IPS-18a (cell line): ENCODE measurements at regions not wholly inside any gene's neighbourhood (a gene's known extent, or its start where the extent isn't known, plus 50 kb on each side); places are given as distances from the start of the nearest gene placed in this dataset.
"Not testable (repeated sequence)": the region's sequence is repeated elsewhere in the genome, so short reads cannot be mapped to it uniquely, and the experiment has no call there.

Experiments used
- H3K27ac ChIP-seq: one replicate; pipeline ENCODE4 v1.5.1; 2013; ENCODE audit warnings: low read length
- H3K27me3 ChIP-seq: one replicate; pipeline ENCODE4 v1.6.1; 2013; ENCODE audit warnings: mild to moderate bottlenecking, low read length; ENCODE audit not compliant: control insufficient read depth, insufficient read depth
- H3K36me3 ChIP-seq: one replicate; pipeline ENCODE4 v1.6.1; 2013; ENCODE audit warnings: low read depth, low read length; ENCODE audit not compliant: control insufficient read depth
- H3K4me1 ChIP-seq: one replicate; pipeline ENCODE4 v1.6.1; 2013; ENCODE audit warnings: low read depth, low read length; ENCODE audit not compliant: control insufficient read depth
- H3K4me3 ChIP-seq: one replicate; pipeline ENCODE4 v1.5.1; 2013; ENCODE audit warnings: low read length
- H3K9ac ChIP-seq: one replicate; pipeline ENCODE4 v1.6.1; 2013; ENCODE audit warnings: mild to moderate bottlenecking, low read length, moderate library complexity
- H3K9me3 ChIP-seq: one replicate; pipeline ENCODE4 v1.6.1; 2013; ENCODE audit warnings: low read depth, low read length; ENCODE audit not compliant: control insufficient read depth

- Histone ChIP-seq H3K36me3 (no peaks in the 10 kb centered on the region), H3K4me1 (no peaks in the 10 kb centered on the region), H3K4me3 (no peak overlapping the region), H3K27ac (no peak overlapping the region), H3K9ac (no peak overlapping the region), H3K27me3 (no peaks in the 10 kb centered on the region), H3K9me3 (no peaks in the 10 kb centered on the region)
Observed at GRCh38 chr4:31023109-31023508, 302.9 kb downstream of the PCDH7 start.

GRCh38 chr4:31023742-31024141 lies 303.6 kb downstream of the PCDH7 start:
- H3K4me1 ChIP-seq, result no peaks in the 10 kb centered on the region
- H3K4me3 ChIP-seq, result no peak overlapping the region
- no peak overlapping the region for H3K9ac ChIP-seq
- no peaks in the 10 kb centered on the region for H3K36me3 ChIP-seq
- no peaks in the 10 kb centered on the region for H3K9me3 ChIP-seq
- no peaks in the 10 kb centered on the region for H3K27me3 ChIP-seq
- no peak overlapping the region for H3K27ac ChIP-seq

GRCh38 chr4:31024781-31025180 lies 304.6 kb downstream of the PCDH7 start:
- H3K4me3 ChIP-seq, H3K27me3 ChIP-seq, H3K4me1 ChIP-seq, H3K9ac ChIP-seq, H3K27ac ChIP-seq, H3K9me3 ChIP-seq, H3K36me3 ChIP-seq: not testable (repeated sequence)

GRCh38 chr4:31026256-31026655 lies 306.1 kb downstream of the PCDH7 start:
- Histone ChIP-seq H3K27ac (no peak overlapping the region), H3K9me3 (no peaks in the 10 kb centered on the region), H3K4me3 (no peak overlapping the region), H3K36me3 (no peaks in the 10 kb centered on the region), H3K9ac (no peak overlapping the region), H3K27me3 (no peaks in the 10 kb centered on the region), H3K4me1 (peaks cover 16% of the 10 kb centered on the region)

GRCh38 chr4:31034550-31034949 lies 314.4 kb downstream of the PCDH7 start:
- H3K4me3 ChIP-seq, result no peak overlapping the region
- peaks cover 24% of the 10 kb centered on the region for H3K4me1 ChIP-seq
- no peak overlapping the region for H3K27ac ChIP-seq
- H3K36me3 ChIP-seq, result no peaks in the 10 kb centered on the region
- H3K9ac ChIP-seq, result no peak overlapping the region
- no peaks in the 10 kb centered on the region for H3K27me3 ChIP-seq
- H3K9me3 ChIP-seq, result no peaks in the 10 kb centered on the region

GRCh38 chr4:31035761-31036160 lies 315.6 kb downstream of the PCDH7 start:
- H3K36me3 ChIP-seq, result no peaks in the 10 kb centered on the region

GRCh38 chr4:31037703-31038102 lies 317.5 kb downstream of the PCDH7 start:
- Histone ChIP-seq H3K36me3 (no peaks in the 10 kb centered on the region), H3K4me1 (peaks cover 27% of the 10 kb centered on the region), H3K4me3 (no peak overlapping the region), H3K9me3 (no peaks in the 10 kb centered on the region), H3K27me3 (no peaks in the 10 kb centered on the region), H3K9ac (no peak overlapping the region), H3K27ac (no peak overlapping the region)

More at GRCh38 chr4:31035761-31036160, 315.6 kb downstream of the PCDH7 start:
- Histone ChIP-seq H3K9me3 (no peaks in the 10 kb centered on the region), H3K27me3 (no peaks in the 10 kb centered on the region), H3K27ac (no peak overlapping the region), H3K4me3 (no peak overlapping the region), H3K9ac (no peak overlapping the region), H3K4me1 (peaks cover 21% of the 10 kb centered on the region)

- H3K36me3 ChIP-seq, result no peaks in the 10 kb centered on the region
- H3K27ac ChIP-seq, result no peak overlapping the region
- H3K9me3 ChIP-seq, result no peaks in the 10 kb centered on the region
- no peak overlapping the region for H3K4me3 ChIP-seq
- no peaks in the 10 kb centered on the region for H3K27me3 ChIP-seq
- H3K4me1 ChIP-seq, result peaks cover 39% of the 10 kb centered on the region
- no peak overlapping the region for H3K9ac ChIP-seq
Observed at GRCh38 chr4:31039382-31039781, 319.2 kb downstream of the PCDH7 start.

GRCh38 chr4:31040106-31040505 lies 319.9 kb downstream of the PCDH7 start:
- Histone ChIP-seq H3K9ac (no peak overlapping the region), H3K36me3 (no peaks in the 10 kb centered on the region), H3K27ac (no peak overlapping the region), H3K4me3 (no peak overlapping the region), H3K27me3 (no peaks in the 10 kb centered on the region), H3K4me1 (peaks cover 33% of the 10 kb centered on the region), H3K9me3 (no peaks in the 10 kb centered on the region)

- H3K4me3 ChIP-seq, result no peak overlapping the region
- H3K9ac ChIP-seq, result no peak overlapping the region
- H3K36me3 ChIP-seq, result no peaks in the 10 kb centered on the region
- H3K27me3 ChIP-seq, result no peaks in the 10 kb centered on the region
- no peaks in the 10 kb centered on the region for H3K9me3 ChIP-seq
- H3K4me1 ChIP-seq, result peaks cover 33% of the 10 kb centered on the region
- no peak overlapping the region for H3K27ac ChIP-seq
Observed at GRCh38 chr4:31041385-31041784, 321.2 kb downstream of the PCDH7 start.

GRCh38 chr4:31041853-31042252 lies 321.7 kb downstream of the PCDH7 start:
- Histone ChIP-seq H3K4me3 (no peak overlapping the region), H3K9me3 (no peaks in the 10 kb centered on the region), H3K36me3 (no peaks in the 10 kb centered on the region), H3K9ac (no peak overlapping the region), H3K27me3 (no peaks in the 10 kb centered on the region), H3K4me1 (peaks cover 33% of the 10 kb centered on the region), H3K27ac (no peak overlapping the region)

- Histone ChIP-seq H3K27ac (peak overlapping the region; percentile 39), H3K4me3 (no peak overlapping the region), H3K4me1 (peaks cover 33% of the 10 kb centered on the region), H3K36me3 (no peaks in the 10 kb centered on the region), H3K9me3 (no peaks in the 10 kb centered on the region), H3K27me3 (no peaks in the 10 kb centered on the region), H3K9ac (no peak overlapping the region)
Observed at GRCh38 chr4:31043382-31044062, 323.4 kb downstream of the PCDH7 start.
